ENCODE measurements at regions not wholly inside any gene's neighbourhood (a gene's known extent, or its start where the extent isn't known, plus 50 kb on each side); places are given as distances from the start of the nearest gene placed in this dataset.

DNA sequence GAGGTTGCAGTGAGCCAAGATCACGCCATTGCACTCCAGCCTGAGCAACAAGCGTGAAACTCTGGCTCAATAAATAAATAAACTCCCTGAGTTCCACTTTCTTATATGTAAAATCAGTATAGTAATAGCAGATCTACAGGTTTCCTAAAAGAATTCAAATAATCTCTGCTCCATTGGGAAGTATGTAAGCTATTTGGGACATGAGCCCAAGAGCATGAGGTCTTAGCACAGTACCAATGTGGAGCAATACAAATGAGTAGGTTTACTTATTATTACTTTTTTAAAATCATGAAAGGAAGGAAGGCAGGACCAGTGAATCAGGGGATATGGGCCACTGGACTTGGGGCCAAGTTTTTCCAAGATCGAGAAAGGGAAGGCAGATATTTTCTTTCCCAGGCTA, 216.9 kb upstream of the DIO2 start:
- ChIA-PET POLR2A (no interaction called here), CTCF (no interaction called here)
- ATAC-seq (ENCODE audit: low read depth), result no peak
- H3K36me3 Mint-ChIP-seq (ENCODE audit: low read depth), result no peaks in the 10 kb centered on the region
- TF ChIP-seq, protein P1, sequence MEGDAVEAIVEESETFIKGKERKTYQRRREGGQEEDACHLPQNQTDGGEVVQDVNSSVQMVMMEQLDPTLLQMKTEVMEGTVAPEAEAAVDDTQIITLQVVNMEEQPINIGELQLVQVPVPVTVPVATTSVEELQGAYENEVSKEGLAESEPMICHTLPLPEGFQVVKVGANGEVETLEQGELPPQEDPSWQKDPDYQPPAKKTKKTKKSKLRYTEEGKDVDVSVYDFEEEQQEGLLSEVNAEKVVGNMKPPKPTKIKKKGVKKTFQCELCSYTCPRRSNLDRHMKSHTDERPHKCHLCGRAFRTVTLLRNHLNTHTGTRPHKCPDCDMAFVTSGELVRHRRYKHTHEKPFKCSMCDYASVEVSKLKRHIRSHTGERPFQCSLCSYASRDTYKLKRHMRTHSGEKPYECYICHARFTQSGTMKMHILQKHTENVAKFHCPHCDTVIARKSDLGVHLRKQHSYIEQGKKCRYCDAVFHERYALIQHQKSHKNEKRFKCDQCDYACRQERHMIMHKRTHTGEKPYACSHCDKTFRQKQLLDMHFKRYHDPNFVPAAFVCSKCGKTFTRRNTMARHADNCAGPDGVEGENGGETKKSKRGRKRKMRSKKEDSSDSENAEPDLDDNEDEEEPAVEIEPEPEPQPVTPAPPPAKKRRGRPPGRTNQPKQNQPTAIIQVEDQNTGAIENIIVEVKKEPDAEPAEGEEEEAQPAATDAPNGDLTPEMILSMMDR (IDR thresholded peaks at IDR 0.05), result no peak
- no peaks in the 10 kb centered on the region for H3K4me1 Mint-ChIP-seq
- H3K27ac Mint-ChIP-seq, result no peak overlapping the region
- no peak overlapping the region for H3K4me3 Mint-ChIP-seq
- intact Hi-C loops (cut with micrococcal nuclease), result no loop called here
- no peaks in the 10 kb centered on the region for H3K27me3 Mint-ChIP-seq
- H3K9me3 Mint-ChIP-seq, result no peaks in the 10 kb centered on the region
- no peak for DNase-seq

DNA sequence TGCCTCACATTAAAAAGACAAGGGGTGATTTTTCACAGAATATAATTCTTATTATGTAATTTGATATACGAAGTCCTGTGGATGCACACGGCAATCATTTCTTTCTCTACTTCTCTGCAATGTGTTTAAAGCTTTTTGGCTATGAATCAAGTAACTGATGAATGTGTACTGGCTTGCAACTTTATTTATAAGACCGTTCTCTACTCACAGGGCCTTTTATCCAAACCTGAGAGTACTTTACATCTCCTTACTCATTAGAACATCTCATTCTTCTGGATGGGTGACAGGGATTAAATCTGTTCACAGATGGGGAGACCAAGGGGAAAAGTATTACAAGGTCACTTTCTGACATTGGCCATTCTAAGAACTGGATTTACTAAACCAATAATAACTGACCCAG, 215.8 kb upstream of the DIO2 start:
- intact Hi-C loops (cut with micrococcal nuclease), result no loop called here
- TF ChIP-seq, protein P1 (IDR thresholded peaks at IDR 0.05), result no peak
- no peak for ATAC-seq (ENCODE audit: low read depth)
- ChIA-PET CTCF (no interaction called here), POLR2A (no interaction called here)
- Mint-ChIP-seq H3K4me3 (no peak overlapping the region), H3K4me1 (no peaks in the 10 kb centered on the region), H3K27ac (no peak overlapping the region), H3K36me3 (ENCODE audit: low read depth) (no peaks in the 10 kb centered on the region), H3K9me3 (no peaks in the 10 kb centered on the region), H3K27me3 (no peaks in the 10 kb centered on the region)
- DNase-seq, result no peak

DNA sequence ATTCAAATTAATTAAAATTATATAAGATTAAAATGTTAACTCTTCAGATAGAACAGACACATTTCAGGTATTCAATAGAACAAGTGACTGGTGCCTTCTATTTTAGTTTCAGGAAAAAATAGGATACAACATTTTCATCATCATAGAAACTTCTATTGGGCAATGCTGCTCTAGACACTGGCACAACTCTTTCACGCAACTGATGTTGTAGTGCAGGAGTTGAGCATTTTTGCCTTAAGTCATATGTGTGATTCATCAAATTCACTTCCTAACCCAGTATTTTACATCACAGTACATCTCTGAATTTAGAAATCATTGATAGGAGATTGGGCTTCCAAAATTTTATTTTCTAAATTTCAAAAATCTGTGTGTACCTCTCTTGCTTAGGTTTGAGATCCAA, 215.4 kb upstream of the DIO2 start:
- Mint-ChIP-seq H3K36me3 (ENCODE audit: low read depth) (no peaks in the 10 kb centered on the region), H3K9me3 (no peaks in the 10 kb centered on the region), H3K27ac (no peak overlapping the region), H3K4me3 (no peak overlapping the region), H3K27me3 (no peaks in the 10 kb centered on the region), H3K4me1 (no peaks in the 10 kb centered on the region)
- POLR2A ChIA-PET, result no interaction called here
- intact Hi-C loops (cut with micrococcal nuclease), result no loop called here
- DNase-seq (no peak), ATAC-seq (ENCODE audit: low read depth) (no peak)
- CTCF ChIA-PET, result no interaction called here
- TF ChIP-seq, protein P1 (IDR thresholded peaks at IDR 0.05), result no peak

DNA sequence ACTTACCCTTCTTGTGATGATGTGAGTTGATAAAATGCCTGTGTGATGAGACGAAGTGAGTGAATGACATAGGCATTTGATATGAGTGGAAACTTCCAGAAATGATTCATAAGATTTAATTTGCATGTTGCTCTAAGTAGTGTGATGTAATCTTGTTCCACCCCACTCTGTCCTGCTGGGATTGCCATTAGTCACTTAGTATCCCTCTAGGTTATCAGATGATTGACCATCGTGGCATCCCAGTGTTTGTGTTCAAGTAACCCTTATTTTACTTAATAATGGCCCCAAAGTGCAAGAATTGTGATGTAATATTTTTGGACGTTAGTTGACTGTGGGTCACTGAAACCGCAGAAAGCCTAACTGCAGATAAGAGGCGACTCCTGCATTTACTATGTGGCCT, 214.4 kb upstream of the DIO2 start:
- H3K27me3 Mint-ChIP-seq, result no peaks in the 10 kb centered on the region
- H3K36me3 Mint-ChIP-seq (ENCODE audit: low read depth), result no peaks in the 10 kb centered on the region
- no peak overlapping the region for H3K27ac Mint-ChIP-seq
- CTCF ChIA-PET, result no interaction called here
- intact Hi-C loops (cut with micrococcal nuclease), result no loop called here
- ATAC-seq (ENCODE audit: low read depth) (no peak), DNase-seq (no peak)
- TF ChIP-seq, protein P1 (IDR thresholded peaks at IDR 0.05), result no peak
- H3K4me3 Mint-ChIP-seq, result no peak overlapping the region
- H3K4me1 Mint-ChIP-seq, result no peaks in the 10 kb centered on the region
- POLR2A ChIA-PET, result no interaction called here
- H3K9me3 Mint-ChIP-seq, result no peaks in the 10 kb centered on the region

DNA sequence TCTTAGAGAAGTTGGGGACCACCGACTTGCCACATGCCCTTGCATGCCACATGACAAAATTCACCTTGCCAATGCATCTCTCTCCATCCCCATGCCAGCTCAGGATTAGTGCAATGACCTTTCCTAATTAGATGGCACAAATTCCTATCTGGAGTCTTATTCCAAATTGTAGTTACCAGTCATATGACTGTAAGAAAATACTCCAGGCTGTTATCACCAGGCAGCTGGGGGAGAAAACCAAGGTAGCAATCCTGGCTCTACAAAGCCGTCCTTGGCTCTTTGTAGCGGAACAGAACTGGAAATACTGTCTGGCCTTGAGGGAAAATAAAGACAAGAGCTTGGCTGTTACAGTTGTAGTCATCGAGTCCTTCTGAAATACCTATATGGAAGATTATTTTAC, 208.5 kb upstream of the DIO2 start:
- H3K27me3 Mint-ChIP-seq, result no peaks in the 10 kb centered on the region
- no peak overlapping the region for H3K4me3 Mint-ChIP-seq
- TF ChIP-seq, protein P1 (IDR thresholded peaks at IDR 0.05), result no peak
- intact Hi-C loops (cut with micrococcal nuclease), result no loop called here
- ATAC-seq (ENCODE audit: low read depth) (no peak), DNase-seq (no peak)
- POLR2A ChIA-PET, result no interaction called here
- CTCF ChIA-PET, result no interaction called here
- H3K27ac Mint-ChIP-seq, result no peak overlapping the region
- H3K9me3 Mint-ChIP-seq, result no peaks in the 10 kb centered on the region
- no peaks in the 10 kb centered on the region for H3K4me1 Mint-ChIP-seq
- H3K36me3 Mint-ChIP-seq (ENCODE audit: low read depth), result no peaks in the 10 kb centered on the region

Measured in activated B cell treated with CpG ODN at 0.5 μM for 24 hours (primary cell).